MG63 (cell line): ENCODE measurements at regions not wholly inside any gene's neighbourhood (a gene's known extent, or its start where the extent isn't known, plus 50 kb on each side); places are given as distances from the start of the nearest gene placed in this dataset.

Source experiments
- DNase-seq: peaks from one replicate; pipeline ENCODE4 v3.0.0-alpha.2; 2020
- H3K27me3 ChIP-seq: fragments of 250-450 bp; sonication (Bioruptor Pico); 2 replicates; pipeline ENCODE4 v1.5.1; 2020; ENCODE audit warnings: mild to moderate bottlenecking, moderate library complexity
- H3K36me3 ChIP-seq: fragments of 250-450 bp; sonication (Bioruptor Pico); 2 replicates; pipeline ENCODE4 v1.5.1; 2020; ENCODE audit warnings: mild to moderate bottlenecking, moderate library complexity
- H3K4me3 ChIP-seq: fragments of 250-450 bp; sonication (Bioruptor Pico); 2 replicates; pipeline ENCODE4 v1.5.1; 2020; ENCODE audit warnings: mild to moderate bottlenecking, moderate library complexity
- H3K9me3 ChIP-seq: fragments of 250-450 bp; sonication (Bioruptor Pico); 2 replicates; pipeline ENCODE4 v1.5.1; 2020; ENCODE audit warnings: mild to moderate bottlenecking, moderate library complexity

DNA sequence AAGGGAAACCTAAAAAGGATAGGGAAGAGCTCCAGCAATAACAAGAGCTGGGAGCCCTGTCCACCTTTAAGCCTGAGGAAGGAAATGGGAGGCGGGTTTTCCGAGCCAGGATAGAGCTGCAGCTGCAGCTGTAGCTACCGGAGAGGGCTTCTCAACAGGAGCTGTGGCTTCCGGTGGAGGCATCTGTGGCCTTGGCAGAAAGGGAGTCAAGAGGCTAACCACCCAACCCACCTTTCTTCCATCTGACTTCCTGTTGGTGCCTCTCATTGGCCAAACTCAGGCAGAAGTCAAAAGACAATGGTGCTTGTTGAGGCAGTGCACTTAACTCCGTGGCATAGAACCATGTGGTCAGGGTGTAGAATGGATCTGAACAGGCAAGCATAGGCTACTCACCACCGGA is 313.1 kb upstream of the DAB1 start:
- no peak for DNase-seq
- no peaks in the 10 kb centered on the region for H3K9me3 ChIP-seq
- no peaks in the 10 kb centered on the region for H3K36me3 ChIP-seq
- no peaks in the 10 kb centered on the region for H3K27me3 ChIP-seq
- no peak overlapping the region for H3K4me3 ChIP-seq

DNA sequence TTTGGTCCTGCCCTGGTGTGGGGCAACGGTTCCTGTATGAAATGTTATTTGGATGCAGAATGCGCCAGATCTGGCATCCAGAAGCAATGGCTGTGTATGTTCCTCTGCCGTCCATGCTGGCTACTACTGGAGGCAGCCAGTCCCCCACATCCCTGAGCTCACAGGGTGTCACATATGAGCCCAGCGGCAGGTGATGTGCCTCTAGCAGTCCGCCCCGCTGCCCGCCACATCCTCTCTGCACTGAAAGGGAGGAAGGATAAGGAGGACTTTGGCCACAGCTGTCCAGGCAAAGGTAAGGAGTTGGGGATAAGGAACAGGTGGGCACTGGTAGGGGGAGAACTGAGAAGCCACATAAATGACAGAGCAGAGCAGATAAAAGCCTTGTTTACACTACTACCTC is 305.3 kb upstream of the DAB1 start:
- Histone ChIP-seq H3K4me3 (no peak overlapping the region), H3K36me3 (no peaks in the 10 kb centered on the region), H3K9me3 (no peaks in the 10 kb centered on the region), H3K27me3 (no peaks in the 10 kb centered on the region)
- no peak for DNase-seq

DNA sequence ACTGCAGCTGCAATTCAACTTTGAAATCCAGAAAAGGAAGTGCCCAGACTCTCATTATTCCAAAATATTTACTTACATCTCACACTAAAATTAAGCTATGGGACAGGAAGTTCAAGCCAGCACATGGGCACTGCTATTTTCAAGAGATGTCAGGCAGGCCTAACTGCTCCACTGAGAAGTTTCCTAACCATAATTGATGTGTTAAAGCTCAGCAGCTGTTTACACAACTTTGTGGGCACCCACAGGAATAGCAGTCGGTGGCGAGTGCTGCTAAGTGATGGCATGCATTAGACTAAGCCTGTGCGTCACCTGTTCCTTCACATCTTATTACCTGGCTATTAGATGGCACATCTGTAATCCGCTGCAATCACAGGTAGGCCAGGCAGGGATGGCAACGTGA is 303.3 kb upstream of the DAB1 start:
- Histone ChIP-seq H3K4me3 (no peak overlapping the region), H3K36me3 (no peaks in the 10 kb centered on the region), H3K27me3 (no peaks in the 10 kb centered on the region), H3K9me3 (no peaks in the 10 kb centered on the region)
- no peak for DNase-seq

DNA sequence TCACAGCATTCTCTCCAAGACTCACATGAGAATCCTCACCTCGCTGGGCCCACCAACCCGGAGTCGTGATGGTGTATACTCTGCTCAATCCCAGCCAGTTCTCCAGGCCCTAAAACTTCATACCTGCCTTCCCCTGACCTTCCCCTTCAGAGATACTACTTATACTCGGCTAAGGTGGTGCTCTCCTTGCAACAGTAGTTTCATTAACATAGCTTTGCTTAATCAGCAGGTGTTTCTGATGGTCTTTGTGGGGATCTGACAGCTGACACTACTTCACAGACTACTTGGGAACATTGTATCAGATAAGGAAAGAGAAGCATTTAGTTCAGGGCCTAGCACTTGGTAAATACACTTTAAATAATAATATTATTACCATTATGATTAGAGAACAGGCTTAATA is 301.5 kb upstream of the DAB1 start:
- H3K9me3 ChIP-seq: no peaks in the 10 kb centered on the region
- no peak for DNase-seq
- H3K36me3 ChIP-seq: no peaks in the 10 kb centered on the region
- no peaks in the 10 kb centered on the region for H3K27me3 ChIP-seq
- H3K4me3 ChIP-seq: no peak overlapping the region

DNA sequence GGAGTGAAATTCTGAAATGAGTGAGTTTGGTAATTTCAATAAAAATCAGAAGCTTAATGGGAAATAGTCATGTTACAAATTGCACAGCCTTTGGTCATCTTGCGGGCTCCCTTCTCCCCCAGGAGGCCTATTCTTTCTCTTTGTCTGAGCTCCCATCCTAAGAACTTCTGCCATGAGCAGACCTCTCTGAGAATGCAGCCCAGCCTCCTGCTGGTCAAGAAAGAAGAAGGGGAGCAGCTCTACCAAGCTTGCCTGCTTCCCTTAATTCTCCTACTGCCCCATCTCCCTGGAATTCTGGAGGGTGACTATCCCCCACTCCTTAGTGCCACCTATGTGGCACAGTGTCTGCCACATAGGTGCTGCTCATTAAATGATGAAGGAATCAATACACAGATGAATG is 300.7 kb upstream of the DAB1 start:
- H3K36me3 ChIP-seq: no peaks in the 10 kb centered on the region
- H3K9me3 ChIP-seq: no peaks in the 10 kb centered on the region
- H3K4me3 ChIP-seq: no peak overlapping the region
- no peak for DNase-seq
- H3K27me3 ChIP-seq: no peaks in the 10 kb centered on the region

DNA sequence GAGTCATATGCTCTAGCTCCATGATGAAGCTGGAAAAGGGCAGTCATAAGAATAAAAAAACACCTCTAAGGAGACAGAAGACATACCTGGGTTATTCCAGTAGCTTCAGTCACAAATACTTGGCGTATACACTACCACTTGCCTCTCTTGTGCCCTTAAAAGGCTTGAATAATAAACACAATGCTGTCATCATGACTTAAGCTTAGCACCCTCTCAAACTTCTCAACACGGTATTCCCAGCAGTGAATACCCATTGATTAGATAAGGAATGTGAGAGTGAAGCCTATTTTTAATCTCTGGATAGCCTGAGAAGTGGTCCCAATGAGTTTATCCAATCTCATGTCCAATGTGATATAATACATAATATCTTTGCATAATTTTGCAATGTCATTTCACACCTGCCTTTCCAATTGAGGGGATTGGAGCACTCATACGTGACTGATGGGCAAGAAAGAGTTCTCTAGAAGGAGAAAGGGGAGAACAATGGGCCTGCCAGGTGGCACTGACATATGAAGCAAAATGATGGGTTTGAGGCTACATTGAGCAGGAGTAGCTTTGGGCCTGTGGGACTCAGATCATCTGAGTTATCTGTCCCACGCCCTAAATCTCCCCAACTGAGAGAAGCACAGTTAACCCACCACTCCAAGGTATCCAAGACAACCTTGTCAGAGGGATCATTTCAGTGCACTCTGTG is 298.6 kb upstream of the DAB1 start:
- Histone ChIP-seq H3K4me3 (no peak overlapping the region), H3K9me3 (no peaks in the 10 kb centered on the region), H3K36me3 (no peaks in the 10 kb centered on the region), H3K27me3 (no peaks in the 10 kb centered on the region)
- DNase-seq: no peak

DNA sequence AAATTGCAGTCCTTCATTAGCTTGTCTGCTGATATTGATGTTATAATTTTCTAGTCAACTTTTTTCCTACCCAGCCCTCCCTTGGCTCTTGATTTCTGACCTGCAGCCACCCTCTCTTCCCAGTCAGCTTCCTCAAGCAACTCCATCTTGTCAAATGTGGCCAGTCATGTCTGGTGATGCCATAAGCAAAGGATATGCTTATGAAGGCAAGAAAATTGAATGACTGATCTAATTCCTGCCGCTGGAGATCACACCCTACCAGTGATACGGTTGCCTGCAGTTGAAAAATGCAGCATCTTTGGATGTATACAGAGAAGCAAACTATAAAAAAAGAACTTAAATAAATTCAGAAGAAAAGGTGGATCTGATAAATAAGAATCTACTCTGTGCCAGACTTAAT is 297.1 kb upstream of the DAB1 start:
- H3K27me3 ChIP-seq: no peaks in the 10 kb centered on the region
- DNase-seq: no peak
- H3K36me3 ChIP-seq: no peaks in the 10 kb centered on the region
- H3K9me3 ChIP-seq: no peaks in the 10 kb centered on the region
- no peak overlapping the region for H3K4me3 ChIP-seq

DNA sequence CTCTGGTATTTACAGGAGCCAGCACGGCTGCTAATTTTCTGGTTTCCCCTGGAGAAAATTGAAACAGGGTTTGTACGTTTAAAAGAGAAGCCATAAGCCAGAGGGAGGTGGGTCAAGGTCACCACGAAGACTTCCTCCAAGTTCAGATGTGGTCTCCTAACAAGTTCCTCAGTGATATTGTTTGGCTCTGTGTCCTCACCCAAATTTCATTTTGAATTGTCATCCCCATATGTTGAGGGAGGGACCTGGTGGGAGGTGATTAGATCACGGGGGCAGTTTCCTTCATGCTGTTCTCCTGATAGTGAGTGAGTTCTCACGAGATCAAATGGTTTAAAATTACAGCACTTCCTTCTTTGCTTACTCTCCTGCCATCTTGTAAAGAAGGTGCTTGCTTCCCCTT is 295.4 kb upstream of the DAB1 start:
- H3K27me3 ChIP-seq: no peaks in the 10 kb centered on the region
- no peak for DNase-seq
- H3K4me3 ChIP-seq: no peak overlapping the region
- H3K36me3 ChIP-seq: no peaks in the 10 kb centered on the region
- no peaks in the 10 kb centered on the region for H3K9me3 ChIP-seq

DNA sequence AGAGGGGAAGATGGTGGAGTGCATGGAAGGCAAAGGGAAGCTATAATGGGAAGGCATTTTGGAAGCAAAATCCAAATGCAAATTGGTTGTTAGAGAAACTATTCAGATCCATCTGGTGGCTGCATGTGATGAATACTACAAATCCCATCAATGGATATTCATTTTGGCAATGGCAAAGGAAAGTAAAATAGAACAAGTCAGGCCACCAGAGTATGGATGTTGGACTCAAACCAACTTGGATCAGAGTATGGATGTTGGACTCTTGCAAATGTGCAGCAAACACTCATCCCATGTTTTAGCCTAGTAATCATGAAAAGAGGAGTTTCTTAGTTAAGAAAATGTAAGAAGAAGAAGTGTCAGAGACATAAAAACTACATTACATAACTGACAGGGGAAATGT is 289.6 kb upstream of the DAB1 start:
- Histone ChIP-seq H3K27me3 (no peaks in the 10 kb centered on the region), H3K9me3 (no peaks in the 10 kb centered on the region), H3K4me3 (no peak overlapping the region), H3K36me3 (no peaks in the 10 kb centered on the region)
- DNase-seq: no peak

DNA sequence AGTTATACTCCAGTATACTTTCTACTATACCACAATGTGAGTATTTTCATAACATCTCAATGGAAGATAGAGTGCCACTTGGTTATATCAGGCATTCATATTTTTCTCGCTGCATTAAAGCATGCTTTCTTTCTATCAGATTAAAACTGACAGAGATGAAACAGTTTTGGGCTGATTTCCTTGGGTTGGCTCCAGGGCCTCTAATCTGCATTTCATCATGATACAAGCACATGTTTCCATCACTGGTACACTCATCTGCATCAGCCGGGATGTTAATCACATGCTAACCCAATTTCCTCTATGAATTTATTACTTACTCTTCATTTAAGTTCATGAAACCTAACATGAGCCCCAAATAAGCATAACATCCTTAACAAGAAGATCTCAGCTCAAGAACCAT is 289.0 kb upstream of the DAB1 start:
- Histone ChIP-seq H3K27me3 (no peaks in the 10 kb centered on the region), H3K4me3 (no peak overlapping the region), H3K36me3 (no peaks in the 10 kb centered on the region), H3K9me3 (no peaks in the 10 kb centered on the region)
- no peak for DNase-seq

DNA sequence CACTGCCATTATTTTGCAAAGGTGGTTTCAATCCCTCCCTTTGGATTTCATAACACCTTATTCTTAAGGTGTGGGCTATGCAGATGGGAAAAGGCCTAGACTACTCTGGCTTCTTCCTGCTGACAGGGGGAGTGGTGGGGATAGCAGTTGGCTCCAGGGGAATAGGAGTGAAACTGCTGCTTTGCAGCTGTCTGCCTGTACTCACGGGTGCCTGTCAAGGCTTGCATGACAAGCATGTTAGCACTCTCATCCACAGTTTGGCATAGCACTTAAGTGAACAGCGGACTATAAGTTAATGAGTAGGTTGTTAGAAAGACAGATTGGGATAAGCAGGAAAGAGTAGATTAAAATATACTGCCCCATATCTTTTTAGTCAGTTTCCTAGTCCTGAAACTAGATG is 287.5 kb upstream of the DAB1 start:
- no peaks in the 10 kb centered on the region for H3K9me3 ChIP-seq
- no peaks in the 10 kb centered on the region for H3K27me3 ChIP-seq
- H3K36me3 ChIP-seq: no peaks in the 10 kb centered on the region
- DNase-seq: no peak
- H3K4me3 ChIP-seq: no peak overlapping the region

DNA sequence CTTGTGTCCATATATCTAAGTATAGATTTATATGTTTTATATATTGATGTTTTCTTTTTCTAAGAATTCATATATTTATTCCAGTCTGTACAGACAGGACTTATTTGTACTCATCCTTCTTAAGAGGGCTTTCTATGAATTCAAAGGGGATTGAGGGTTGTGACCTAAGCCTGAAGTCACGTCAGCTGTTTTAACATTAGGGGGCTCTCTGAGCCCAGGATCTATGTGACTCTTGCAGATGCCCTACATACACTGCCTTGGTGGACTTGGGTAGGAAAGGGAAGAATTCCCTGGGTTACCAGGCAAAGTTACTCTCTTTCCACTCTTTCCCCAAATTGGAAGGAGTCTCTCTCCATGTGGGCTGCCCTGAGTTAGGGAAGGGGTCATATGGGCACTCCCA is 283.8 kb upstream of the DAB1 start:
- DNase-seq: no peak
- no peaks in the 10 kb centered on the region for H3K9me3 ChIP-seq
- H3K27me3 ChIP-seq: no peaks in the 10 kb centered on the region
- H3K4me3 ChIP-seq: no peak overlapping the region
- no peaks in the 10 kb centered on the region for H3K36me3 ChIP-seq

DNA sequence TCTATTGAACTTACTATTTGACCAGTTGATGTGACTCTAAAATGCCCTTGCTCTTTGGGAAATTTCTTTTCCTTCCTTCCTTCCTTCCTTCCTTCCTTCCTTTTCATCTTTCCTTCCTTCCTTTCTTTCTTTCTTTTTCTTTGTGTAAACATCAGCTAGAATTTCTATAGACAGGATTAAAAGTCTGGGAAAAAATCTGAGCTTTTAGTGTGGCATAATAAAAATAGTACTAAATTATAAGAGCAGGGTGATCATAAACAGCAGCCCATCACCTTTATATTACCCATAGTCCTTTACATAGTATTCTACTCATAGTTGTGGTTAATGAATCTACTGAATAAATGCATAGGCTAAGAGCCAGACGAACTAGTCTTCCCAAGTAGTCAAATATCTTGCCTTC is 281.0 kb upstream of the DAB1 start:
- Histone ChIP-seq H3K4me3 (no peak overlapping the region), H3K36me3 (no peaks in the 10 kb centered on the region), H3K27me3 (no peaks in the 10 kb centered on the region), H3K9me3 (no peaks in the 10 kb centered on the region)
- no peak for DNase-seq

DNA sequence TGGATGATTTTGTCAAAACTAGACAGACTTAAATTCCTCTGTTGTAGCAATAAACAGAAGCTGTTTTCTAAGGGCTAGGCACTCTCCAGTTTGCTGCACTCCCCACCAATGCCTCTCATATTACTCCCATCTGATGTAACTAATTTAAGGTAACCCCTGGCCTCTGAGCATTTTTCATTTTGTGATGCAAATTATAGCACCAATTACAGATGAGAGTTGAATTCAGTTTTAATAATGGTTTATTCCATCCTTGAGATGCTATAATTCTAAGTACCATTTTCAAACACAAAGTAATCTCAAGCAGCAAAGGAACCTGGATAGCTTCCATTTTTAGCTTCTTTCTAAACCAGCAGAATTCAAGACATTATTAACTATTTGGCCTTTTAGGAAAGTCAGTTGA is 280.4 kb upstream of the DAB1 start:
- Histone ChIP-seq H3K4me3 (no peak overlapping the region), H3K9me3 (no peaks in the 10 kb centered on the region), H3K36me3 (no peaks in the 10 kb centered on the region), H3K27me3 (no peaks in the 10 kb centered on the region)
- DNase-seq: no peak

DNA sequence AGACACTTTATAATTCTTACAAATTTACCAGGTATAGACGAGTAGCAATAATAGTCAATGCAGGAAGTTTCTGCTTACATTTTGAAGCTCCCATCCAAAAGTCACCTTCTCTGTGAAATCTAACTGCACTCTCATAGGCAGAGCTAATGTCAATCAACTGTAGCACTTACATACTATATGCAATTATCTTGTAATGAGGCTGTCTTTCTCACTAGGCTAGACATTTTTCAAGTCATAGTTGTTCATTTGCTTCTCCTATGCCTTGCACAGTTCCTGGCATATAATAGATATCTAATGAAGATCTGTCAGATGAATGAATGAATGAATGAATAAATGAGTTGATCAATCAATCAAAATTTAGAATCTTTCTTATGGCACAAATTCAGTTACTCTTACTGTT is 273.0 kb upstream of the DAB1 start:
- no peaks in the 10 kb centered on the region for H3K9me3 ChIP-seq
- H3K36me3 ChIP-seq: no peaks in the 10 kb centered on the region
- no peak for DNase-seq
- no peak overlapping the region for H3K4me3 ChIP-seq
- no peaks in the 10 kb centered on the region for H3K27me3 ChIP-seq

DNA sequence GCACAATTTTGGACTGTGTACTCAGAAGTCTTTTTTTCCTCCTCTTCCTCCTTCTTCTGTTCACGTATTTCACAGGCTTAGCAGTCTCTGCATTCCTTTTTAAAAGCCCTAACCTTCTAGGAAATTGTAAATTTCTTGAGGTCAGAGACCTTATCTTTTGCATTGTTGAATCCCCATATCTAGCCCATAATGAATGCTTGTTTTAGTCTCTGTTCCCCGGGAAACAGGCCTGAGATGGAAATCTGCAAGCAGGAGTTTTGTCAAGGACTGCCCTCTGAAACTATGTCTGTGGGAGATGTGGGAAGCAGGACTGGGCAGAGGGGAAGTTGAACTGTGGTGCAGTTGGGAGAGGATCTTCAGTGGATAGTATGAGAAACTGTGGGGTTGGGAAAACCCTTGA is 272.2 kb upstream of the DAB1 start:
- Histone ChIP-seq H3K27me3 (no peaks in the 10 kb centered on the region), H3K4me3 (no peak overlapping the region), H3K9me3 (no peaks in the 10 kb centered on the region), H3K36me3 (no peaks in the 10 kb centered on the region)
- no peak for DNase-seq

DNA sequence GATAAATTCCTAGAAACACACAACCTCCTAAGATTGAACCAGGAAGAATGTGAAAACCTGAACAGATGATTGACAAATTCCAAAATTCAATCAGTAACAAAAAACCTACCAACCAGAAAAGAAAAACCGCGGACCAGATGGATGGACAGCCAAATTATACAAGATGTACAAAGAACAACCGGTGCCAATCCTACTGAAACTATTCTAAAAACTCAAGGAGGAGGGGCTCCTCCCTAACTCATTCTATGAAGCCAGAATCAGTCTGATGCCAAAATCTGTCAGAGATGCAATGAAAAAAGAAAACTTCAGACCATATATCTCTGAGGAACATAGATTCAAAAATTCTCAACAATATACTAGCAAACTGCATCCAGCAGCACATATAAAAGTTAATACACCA is 262.4 kb upstream of the DAB1 start:
- no peak overlapping the region for H3K4me3 ChIP-seq
- no peak for DNase-seq
- H3K27me3 ChIP-seq: no peaks in the 10 kb centered on the region
- peaks cover 3% of the 10 kb centered on the region; the same call in 1 of the 2 replicates for H3K9me3 ChIP-seq
- H3K36me3 ChIP-seq: no peaks in the 10 kb centered on the region

DNA sequence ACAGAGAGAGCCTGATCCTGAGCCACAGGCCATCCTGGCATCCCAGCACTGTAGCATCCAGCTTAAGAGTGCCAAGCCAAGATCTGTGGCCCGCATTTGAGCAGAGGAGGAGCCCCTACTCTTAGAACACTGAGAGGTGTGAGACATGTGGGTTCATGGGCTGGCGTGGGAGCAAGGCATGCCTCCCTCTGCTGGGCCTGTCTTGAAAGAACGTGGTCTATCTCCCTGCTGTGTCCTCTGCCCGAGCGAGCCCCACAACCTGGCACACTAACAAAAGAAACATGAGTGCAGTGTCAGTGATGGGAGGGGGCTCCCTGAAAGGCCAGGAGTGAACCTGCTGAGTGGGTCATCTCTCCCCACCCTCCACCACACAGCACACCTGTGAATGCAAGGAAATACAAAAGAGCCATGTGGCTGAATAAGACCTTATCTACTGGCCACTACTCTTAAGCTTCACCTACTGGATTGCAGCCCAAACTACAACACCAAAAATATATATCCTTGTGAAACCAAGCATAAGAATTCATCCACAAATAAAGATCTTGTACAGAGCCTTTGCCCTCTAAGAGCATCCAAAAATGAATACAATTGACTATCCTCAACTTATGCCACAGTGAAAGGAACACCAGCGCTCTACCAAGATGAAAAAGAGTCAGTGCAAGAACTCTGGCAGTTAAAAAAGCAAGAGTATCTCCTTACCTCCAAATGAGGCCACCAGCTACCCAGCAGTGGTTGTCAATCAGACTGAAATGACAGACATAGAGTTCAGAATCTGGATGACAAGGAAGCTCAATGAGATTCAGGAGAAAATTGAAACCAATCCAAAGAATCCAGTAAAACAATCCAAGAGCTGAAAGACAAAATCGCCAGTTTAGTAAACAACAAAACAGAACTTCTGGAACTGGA is 259.4 kb upstream of the DAB1 start:
- Histone ChIP-seq H3K36me3 (no peaks in the 10 kb centered on the region), H3K27me3 (0 out of 2 replicates have a peak, but pooled peaks cover 2% of the 10 kb centered on the region), H3K4me3 (no peak overlapping the region), H3K9me3 (peaks cover 3% of the 10 kb centered on the region; the same call in 1 of the 2 replicates)
- no peak for DNase-seq
